Hematopoietic multipotent progenitor cell (in vitro differentiated cells): ENCODE measurements at regions not wholly inside any gene's neighbourhood (a gene's known extent, or its start where the extent isn't known, plus 50 kb on each side); places are given as distances from the start of the nearest gene placed in this dataset. TPM values are rescaled to one million over a fixed set of nuclear protein-coding genes. Genes with fewer than 3 reads are reported as not detected.
A peak's percentile ranks its signal among the peaks of the same experiment; 100 is the strongest.
"Not testable (repeated sequence)": the region's sequence is repeated elsewhere in the genome, so short reads cannot be mapped to it uniquely, and the experiment has no call there.

Experiments used
- DNase-seq, 3 donors: peaks; one replicate each; pipeline ENCODE4 v3.0.0-alpha.2; 2011 to 2015; ENCODE audit warnings: low read depth in 2 of 3, low spot score in 2 of 3
- small RNA-seq: library from RNA; depleted of rRNA; stranded (forward); fragments of <200 nt; gene quantifications from one replicate; pipeline ENCODE3, GENCODE V24; 2012

DNA sequence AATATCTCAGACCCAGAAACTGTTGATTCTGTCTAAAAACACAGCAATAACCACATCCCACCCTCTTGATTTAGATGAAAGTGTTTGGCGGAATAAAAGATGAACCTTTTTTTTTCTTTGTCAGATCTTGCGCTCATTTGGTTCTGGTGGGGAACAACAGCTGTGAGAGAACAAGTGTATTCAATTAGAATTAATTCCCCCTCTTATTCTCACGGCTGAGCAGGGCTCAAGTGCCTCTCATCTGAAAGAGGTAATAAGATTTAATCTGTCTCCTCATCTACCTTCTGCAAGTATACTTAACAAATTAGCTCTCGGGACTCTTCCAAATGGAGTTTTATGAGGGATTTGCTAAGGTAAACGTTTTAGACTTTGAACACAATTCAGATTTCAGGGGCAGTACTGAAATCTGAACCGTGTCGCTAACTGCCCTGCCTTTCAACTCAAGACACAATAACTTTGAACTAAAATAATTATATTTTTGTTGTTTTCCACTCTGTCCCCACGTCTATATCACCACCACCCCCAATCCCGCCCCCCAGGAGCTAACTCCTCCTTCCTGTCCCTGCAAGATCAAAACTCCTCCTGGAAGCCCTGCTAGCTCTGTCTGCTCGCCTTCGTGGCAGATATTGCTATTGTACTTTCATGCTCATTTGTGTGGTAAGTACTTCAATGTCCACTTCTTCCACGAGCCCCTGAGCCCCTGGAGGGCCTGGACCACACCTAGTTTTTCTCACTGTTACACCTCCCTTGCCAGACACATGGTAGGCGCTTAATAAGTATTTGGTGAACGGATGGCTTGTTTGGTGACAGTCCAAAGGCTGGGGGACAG lies 54.2 kb upstream of the ROPN1B start:
- DNase-seq, result peak in 1 of 3 donors; percentile 16

DNA sequence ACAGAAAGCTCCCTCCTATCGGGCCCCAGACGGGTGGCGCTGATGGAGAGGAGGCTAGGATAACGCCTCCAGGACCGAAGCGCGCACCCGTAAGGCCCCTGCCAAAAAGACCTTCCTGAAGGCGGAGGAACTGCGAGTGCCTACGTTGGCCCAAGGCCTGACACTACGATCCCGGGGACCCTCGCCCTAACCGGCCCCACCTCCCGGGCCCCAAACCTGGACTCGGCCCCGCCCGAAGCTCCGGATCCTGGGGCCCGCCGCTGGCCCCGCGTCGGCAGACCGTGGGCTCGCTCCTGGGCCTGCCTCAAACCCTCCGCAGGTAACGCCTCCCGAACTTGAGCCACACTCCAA lies 53.6 kb upstream of the ROPN1B start:
- DNase-seq, result peak in 2 of 3 donors; percentile 24 to 40

DNA sequence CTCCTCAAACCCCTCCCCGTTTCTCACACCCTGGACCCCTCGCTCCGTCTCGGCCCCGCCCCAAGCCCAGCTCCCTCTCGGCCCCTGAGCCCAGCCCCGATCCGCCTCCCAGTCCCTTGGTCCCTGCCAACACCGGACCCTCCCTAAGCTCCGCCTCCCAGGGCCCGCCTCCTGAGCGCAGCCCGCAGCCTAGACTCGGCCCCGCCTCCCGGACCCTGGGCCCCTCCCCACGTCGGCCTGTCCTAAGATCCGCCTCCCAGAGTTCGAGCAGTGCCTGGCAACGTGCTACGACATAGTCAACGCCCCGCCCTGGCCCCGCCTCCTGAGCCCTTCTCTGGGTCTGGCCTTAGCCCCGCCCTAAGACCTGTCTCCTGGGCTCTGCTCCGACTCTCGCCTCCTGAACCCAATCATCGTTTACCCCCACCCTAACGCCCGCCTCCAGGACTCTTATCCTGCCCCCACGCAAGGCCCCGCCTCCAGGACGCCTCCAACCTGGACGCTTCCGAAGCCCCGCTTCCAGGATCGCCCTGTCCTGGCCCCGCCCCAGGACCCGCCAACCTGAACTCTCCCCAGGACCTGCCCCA lies 53.1 kb upstream of the ROPN1B start:
- DNase-seq, result peak; percentile 81 to 99 (median 94)

DNA sequence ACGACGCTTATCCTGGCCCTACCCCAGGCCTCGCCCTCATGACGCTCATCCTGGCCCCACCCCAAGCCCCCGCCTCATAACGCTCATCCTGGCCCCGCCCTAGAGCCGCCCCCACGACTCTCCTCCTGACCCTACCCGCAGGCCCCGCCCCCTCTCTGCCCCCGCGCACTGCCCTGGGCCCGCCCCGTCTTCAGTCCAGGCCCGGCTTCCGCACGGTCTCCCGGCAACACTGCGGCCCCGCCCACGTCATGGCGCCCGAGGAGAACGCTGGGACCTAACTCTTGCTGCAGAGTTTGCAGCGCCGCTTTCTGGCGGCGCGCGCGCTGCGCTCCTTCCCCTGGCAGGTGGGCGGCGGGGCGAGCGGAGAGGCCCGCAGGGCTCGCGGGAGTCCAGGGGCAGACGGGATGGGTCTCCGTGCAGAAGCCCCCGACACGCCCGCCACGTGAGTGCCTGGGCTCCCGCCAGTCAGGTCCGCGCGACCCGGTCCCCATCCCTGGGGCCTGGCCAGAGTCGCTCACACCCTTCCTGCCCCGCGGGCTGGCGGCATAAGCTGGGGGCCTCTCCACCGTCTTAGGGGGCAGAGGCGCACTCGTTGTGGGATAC lies 52.5 kb upstream of the ROPN1B start:
- DNase-seq, result peak; percentile 82 to 97 (median 94)

DNA sequence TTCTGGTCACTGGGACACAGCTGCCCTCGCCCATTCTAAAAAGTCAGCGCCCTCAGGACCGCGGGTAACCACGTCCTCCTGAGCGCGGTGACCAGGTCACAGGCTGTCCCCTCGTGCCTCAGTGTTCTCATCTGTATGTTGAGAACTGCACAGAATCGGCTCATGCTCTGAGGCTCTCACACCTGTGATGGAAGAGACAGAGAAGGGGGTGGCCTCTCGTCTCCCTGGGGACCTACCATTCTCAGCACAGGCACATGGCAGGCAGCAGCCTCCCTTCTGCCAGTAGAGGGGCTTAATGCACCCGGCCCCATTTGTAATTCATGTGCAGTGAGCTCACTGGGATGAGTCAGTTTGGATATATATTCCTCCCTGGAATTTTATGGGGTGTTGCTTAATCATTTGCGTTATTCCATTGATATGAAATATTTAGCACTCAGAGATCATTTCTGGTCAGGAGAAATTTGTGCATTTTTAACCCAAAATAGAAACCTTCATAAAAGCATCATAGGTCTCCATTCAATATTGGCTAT lies 51.9 kb upstream of the ROPN1B start:
- DNase-seq, result peak in 1 of 3 donors; percentile 39

DNA sequence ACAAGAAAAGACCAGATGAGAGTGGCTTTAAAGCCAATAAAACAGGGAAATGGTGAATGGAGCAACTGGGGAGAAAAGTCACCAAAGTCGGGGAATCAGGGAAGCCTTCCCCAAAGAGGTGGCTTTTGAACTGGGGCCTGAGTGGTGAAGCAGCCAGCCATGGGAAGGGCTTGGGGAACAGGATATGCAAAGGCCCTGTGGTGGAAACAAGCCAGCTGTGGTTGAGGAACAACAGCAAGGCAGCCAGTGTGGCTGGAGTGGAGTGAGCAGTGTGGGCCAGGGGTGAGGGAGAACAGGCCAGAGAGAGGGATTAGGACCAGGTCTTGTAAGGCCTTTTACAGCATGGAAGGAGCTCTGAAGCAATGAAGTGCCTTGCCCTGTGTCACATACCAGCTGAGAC lies 51.0 kb upstream of the ROPN1B start:
- not testable (repeated sequence) for DNase-seq

DNA sequence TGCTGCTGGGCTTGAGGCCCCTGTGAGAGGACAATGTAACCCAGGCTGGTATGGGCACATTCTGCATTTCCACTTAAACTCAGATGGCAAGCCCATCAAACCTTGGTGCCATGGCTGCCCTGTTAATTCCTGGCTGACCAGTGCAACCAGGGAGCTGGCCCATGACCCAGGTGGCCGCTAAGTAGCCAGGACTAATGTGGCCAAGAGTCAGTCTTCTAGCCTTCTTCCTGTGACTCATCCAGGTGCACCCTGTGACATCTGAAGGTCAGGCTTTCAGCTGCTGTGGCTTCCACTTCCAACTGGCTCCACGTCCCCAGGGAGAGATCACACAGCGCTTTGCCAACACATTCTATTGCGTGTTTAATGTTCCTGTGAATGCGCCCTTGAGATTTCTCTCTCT lies 50.5 kb upstream of the ROPN1B start:
- not testable (repeated sequence) for DNase-seq

DNA sequence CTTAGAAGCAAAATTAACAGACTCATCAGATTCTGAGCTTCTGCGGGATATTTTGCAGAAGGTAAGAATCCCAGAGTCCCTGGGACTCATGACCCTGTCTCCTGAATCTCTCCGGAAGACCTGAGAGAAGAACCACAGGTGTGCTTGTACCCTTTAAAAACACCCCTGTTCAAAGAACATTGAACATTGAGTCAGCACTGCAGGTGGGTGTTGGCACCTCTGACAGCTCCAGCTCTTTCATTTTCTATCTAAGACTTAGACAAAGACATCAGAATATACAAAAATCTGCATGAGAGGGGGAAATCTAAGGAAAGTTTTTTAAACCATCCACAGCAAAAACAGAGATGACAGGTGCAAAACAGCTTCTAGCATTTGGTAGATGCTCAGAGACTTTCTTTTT lies 50.1 kb upstream of the ROPN1B start:
- not testable (repeated sequence) for DNase-seq

Small RNA genes in the stretch of these regions (small RNA-seq; reads per million reads assigned to genes)
- gene AC092902.1, result not detected
- not detected for gene AF186996.2
- not detected for gene AF186996.3
- not detected for gene MIR548I1
- gene SNRPCP11, result not detected
